GM19025 (cell line): ENCODE measurements at regions not wholly inside any gene's neighbourhood (a gene's known extent, or its start where the extent isn't known, plus 50 kb on each side); places are given as distances from the start of the nearest gene placed in this dataset.

Experiments
- ATAC-seq: cut with Tn5 transposase; IDR thresholded peaks from one replicate; pipeline ENCODE4 v1.9.1; 2021; ENCODE audit warnings: mild to moderate bottlenecking, low read depth, moderate library complexity; ENCODE audit not compliant: unreplicated experiment

- no peak for ATAC-seq
Measured at GRCh38 chr2:212945526-212945925, 205.9 kb downstream of the IKZF2 start.

DNA sequence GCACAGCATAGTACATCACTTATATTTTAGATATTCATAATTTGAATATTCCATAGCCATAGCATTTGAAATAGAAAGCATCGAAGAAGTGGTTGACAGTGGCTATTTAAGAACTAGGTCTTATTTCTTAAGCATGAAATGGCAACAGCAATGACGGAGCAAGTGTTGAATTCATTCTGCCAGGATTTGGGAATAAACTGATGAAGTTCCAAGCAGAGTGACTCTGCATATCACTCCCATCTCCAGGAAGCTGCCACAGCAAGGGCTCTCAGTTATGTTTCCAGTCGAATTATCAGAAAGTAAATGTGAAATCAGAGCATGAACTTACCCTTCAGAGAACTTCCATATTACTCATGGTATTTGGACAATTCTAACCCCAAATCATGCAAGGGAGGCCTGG lies 208.1 kb downstream of the IKZF2 start:
- ATAC-seq, result no peak

DNA sequence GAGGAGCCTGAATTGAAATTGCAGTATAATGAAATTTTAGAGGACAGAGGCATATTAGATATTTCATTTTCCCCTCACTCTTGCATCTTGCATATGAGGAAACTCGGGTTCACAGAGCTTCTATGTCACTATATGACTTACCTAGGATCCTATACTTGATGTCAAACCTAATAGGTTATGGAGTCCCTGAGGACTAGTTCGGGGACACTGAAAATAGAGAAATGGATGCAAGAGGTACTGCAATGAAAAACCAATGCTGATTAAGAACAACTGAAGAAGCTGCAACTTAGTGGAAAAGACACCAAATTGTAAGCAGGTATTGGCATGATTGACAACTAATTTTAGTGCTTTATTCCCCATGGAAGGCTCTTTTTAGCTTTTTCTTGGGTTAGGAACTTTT lies 210.1 kb downstream of the IKZF2 start:
- ATAC-seq, result no peak

- ATAC-seq, result no peak
Measured at GRCh38 chr2:212940816-212941215, 210.6 kb downstream of the IKZF2 start.

DNA sequence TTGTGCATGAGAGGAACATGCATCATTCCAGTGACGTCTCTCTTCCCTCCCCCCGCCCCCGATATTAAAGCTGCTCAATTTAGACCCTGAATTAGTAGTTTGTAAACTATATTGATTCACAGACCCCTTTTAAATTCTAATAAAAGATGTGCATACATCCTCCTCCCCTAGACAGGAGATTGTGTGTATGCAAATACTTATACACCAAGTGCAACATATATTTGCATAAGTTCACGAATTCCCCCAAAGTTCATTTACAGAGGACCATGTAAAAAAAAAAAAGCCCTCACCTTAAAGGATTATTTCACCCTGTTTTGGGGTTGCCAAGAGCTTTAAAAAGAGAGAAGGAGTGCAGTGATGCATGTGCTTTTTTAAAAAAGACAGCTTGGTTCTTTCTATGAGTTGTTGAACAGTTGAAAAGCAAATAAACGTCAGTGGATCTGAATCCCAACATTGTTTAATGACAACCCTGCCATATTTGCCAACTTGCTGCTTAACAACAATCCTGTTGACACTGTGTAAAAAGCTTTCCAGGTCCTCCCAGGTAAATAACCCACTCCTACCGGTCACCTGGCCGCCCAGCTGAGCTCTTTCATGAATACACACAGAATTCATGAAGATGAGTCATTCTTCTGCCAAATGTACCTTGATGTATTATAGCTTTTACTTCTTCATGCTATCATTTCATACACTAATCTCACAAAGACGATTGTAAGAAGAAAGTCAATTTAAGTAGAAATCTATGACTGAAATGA lies 211.5 kb downstream of the IKZF2 start:
- no peak for ATAC-seq

DNA sequence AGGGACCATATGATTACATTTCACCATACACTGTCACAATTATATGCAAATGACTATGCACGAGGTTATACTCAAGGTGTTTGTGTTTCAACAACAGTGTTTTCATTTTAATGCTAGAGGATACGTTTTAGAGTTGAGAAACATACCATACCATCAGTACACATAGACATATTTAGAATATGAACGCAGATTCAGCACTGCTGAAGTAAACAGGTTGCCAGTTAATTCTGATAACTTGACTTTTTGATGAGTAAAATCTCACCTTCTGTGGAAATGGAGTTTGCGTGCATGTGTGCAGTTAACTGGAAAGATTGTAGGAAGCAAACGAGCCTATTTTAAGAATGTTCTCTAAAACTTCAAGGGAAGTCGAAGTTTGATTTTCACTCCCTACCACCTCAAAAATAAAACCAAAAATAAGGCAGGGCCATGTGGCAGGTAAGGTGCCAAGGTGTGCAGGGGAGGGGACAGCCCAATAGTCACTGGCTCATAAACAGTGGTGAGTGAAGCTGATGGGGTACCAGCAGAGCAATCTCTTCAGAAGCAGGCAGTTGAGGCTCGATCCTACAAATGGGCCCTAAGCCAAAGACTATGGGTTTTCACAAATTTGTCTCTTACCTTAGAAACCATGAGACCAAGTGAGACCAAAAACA lies 213.1 kb downstream of the IKZF2 start:
- ATAC-seq, result no peak

DNA sequence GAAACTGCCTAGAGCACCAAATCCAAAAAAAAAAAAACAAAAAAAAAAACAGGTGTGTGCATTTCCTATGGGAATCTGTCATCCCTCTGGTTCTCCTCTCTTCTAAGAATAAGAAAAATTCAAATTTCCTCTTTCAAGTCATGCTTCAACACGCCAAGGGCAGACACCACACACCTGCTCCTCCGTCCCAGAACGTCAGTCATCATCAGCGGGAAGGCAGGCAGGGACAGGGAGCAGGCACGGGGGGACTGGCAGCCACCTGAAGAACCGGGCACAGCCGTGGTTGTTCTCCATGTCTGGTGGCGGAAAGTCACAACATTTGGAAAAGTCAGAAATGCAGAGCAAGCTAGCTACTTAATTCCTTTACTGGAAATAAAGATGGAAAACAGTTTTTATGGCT lies 214.8 kb downstream of the IKZF2 start:
- ATAC-seq, result no peak

- ATAC-seq, result no peak
Measured at GRCh38 chr2:212935752-212936151, 215.7 kb downstream of the IKZF2 start.

GRCh38 chr2:212931271-212931670 lies 220.1 kb downstream of the IKZF2 start:
- no peak for ATAC-seq

GRCh38 chr2:212930556-212931260 lies 220.7 kb downstream of the IKZF2 start:
- no peak for ATAC-seq

DNA sequence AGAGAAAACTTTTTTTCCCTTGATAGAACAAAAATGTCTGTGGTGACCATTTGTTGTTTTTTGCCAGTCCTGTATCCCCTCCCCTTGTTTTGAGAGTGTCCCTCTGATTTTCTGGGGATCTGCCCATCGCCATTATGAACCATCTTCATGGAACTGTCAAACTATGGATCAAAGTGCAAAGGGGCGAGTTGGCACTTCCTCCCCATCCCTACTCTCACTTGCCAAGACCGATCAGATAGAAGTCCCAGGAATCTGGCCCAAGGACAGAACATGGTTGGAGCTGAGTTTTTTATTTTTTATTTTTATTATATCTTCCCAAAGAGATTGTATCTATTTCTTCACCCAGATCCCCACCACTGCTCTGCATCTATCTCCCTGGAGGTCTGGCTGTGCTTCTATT lies 221.4 kb downstream of the IKZF2 start:
- ATAC-seq, result no peak

GRCh38 chr2:212929116-212929515 lies 222.3 kb downstream of the IKZF2 start:
- no peak for ATAC-seq

DNA sequence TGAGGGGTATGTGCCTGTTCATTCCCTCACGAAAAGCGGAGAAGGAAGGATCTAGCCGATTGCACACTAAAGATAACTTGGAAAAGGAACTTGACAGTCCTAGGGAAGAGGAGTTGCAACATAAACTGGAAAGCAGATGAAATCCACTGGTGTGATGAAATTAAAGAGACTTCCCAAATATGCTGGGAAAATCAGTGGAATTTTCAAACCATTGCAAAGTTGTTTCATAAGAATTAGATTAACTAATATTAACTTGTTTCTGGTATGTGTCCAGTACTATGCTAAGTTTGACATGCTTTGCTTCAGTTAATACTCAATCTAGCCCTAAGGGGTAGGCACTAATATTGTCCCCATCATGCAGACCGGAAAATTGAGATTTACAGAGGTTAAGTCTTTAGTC lies 222.7 kb downstream of the IKZF2 start:
- ATAC-seq, result no peak

DNA sequence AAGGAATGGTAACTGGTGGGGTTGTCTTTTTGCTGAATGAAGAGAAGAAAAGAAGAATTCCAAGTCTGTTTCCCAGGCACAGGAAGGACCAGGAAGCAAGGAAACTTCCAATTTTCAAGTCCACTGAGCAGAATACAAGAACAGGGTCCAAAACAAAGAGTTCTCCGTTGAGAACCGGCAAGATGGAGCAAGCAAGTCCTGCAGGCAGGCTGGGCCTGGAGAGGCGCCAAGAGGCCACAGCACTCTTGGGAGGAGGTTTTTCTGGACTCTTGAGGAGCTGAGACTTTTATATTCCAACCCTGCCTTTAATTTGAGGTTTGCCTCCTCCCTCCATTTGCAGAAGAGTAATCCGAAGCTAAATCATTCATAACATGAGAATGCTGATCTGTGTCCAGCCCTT lies 224.5 kb downstream of the IKZF2 start:
- ATAC-seq, result no peak

GRCh38 chr2:212923393-212923792 lies 228.0 kb downstream of the IKZF2 start:
- no peak for ATAC-seq

GRCh38 chr2:212922701-212923100 lies 228.7 kb downstream of the IKZF2 start:
- ATAC-seq, result no peak

DNA sequence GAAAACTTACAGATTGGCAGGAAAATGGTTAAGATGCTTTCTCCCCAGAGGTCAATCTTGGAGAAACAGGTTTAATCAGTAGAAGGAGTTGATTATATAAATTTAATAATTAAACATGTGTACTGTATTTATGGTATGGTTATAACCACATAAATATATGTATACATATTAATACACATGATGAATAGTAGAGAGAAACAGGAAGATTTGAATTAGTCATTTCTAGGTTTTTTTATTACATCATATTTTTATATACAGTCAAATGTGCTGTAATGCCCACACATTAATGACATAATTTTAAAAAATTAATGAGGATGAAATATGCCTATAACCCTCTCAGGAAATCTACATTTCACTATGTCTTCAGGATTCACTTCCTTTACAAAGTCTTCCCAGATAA lies 229.7 kb downstream of the IKZF2 start:
- no peak for ATAC-seq

GRCh38 chr2:212921061-212921460 lies 230.4 kb downstream of the IKZF2 start:
- no peak for ATAC-seq

GRCh38 chr2:212919238-212919637 lies 232.2 kb downstream of the IKZF2 start:
- ATAC-seq, result no peak

GRCh38 chr2:212918336-212918735 lies 233.1 kb downstream of the IKZF2 start:
- no peak for ATAC-seq

DNA sequence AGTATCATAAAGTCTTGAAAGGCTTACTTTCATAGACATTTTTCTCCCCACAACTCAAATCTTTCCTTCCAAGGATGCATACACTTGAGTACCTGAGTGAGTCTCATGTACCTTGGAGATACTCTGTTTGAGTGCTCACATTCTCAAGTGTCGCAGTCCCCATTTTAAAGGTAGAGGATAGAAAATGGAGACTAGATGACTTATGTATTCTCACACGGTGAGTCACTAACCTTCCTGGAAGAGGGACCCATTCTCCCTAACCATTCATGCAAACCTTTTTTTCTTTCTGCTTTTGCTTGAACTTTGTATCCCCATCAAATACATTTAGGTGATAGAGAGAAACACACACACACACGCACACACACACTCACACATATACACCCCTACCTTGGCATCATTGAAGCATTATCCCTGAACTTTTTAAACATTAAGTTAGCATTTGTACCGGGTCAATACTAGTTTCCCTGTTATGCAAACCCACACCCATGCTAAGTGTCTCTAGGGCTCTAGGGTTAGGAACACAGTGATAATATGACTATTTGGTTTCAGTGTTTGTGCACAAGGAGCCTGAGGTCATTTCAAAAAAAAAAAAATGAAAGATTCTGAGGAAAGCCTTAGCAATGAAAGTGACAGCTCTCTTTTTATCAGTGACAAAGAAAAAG lies 236.2 kb downstream of the IKZF2 start:
- peak; percentile 65 for ATAC-seq
